Activated T-cell treated with anti-CD3 and anti-CD28 coated beads, Interleukin-2, amount 50 U/mL, for 72 hours (primary cell): ENCODE measurements at regions not wholly inside any gene's neighbourhood (a gene's known extent, or its start where the extent isn't known, plus 50 kb on each side); places are given as distances from the start of the nearest gene placed in this dataset.

Experiments
- ATAC-seq, 2 donors: fragments of 150-1000 bp; cut with Tn5 transposase; replicated peaks in 1 of 2; 2 replicates each; pipeline ENCODE4 v1.10.0; 2021; ENCODE audit warnings: moderate library complexity in 2 of 2, mild to moderate bottlenecking in 1 of 2
- DNase-seq, 2 donors: peaks; one replicate each; pipeline ENCODE4 v3.0.0; 2021 to 2022; ENCODE audit warnings: mixed read lengths in 1 of 2
- H3K27ac Mint-ChIP-seq: one replicate; pipeline ENCODE4 v1.8.0; 2022; ENCODE audit warnings: mild to moderate bottlenecking, moderate library complexity, mixed read lengths
- H3K27me3 Mint-ChIP-seq: one replicate; pipeline ENCODE4 v1.8.0; 2022; ENCODE audit warnings: low read depth, mixed read lengths
- H3K36me3 Mint-ChIP-seq, 2 donors: one replicate each; pipeline ENCODE4 v1.8.0; 2022; ENCODE audit warnings: mixed read lengths in 2 of 2, mild to moderate bottlenecking in 1 of 2; ENCODE audit not compliant: insufficient read depth in 2 of 2
- H3K4me1 Mint-ChIP-seq: one replicate; pipeline ENCODE4 v1.8.0; 2022; ENCODE audit warnings: low read depth, mixed read lengths
- H3K4me3 Mint-ChIP-seq, 2 donors: one replicate each; pipeline ENCODE4 v1.8.0; 2022; ENCODE audit warnings: mild to moderate bottlenecking in 2 of 2, mixed read lengths in 2 of 2, moderate library complexity in 2 of 2
- H3K9me3 Mint-ChIP-seq, 2 donors: one replicate each; pipeline ENCODE4 v1.8.0; 2022; ENCODE audit warnings: mixed read lengths in 2 of 2

GRCh38 chr12:105850103-105850968, 288.4 kb downstream of the NUAK1 start:
- no peaks in the 10 kb centered on the region for H3K9me3 Mint-ChIP-seq
- no peak overlapping the region for H3K4me3 Mint-ChIP-seq
- no peak overlapping the region for H3K27ac Mint-ChIP-seq
- H3K4me1 Mint-ChIP-seq, result no peaks in the 10 kb centered on the region
- ATAC-seq (no peak), DNase-seq (no peak)
- peaks cover 7% of the 10 kb centered on the region for H3K27me3 Mint-ChIP-seq
- H3K36me3 Mint-ChIP-seq, result no peaks in the 10 kb centered on the region

DNA sequence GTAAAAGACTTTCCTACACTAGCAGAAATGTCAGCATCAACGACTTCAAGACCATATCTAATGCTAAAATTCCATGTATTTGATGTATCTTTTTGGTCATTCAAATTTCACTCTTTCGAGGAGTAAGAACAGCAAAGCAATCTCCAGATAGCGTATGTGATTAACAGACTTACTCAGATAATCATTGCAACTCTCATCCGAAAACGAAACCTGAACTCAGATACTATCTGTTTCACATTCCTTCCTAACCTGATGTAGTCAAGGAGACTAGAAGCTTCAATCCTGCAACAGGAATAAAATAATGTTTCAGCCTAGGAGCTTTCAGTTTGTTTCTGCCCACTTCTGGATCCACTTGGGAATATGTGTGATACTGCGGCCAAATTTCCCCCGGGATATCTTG, 286.3 kb downstream of the NUAK1 start:
- peaks cover 7% of the 10 kb centered on the region for H3K27me3 Mint-ChIP-seq
- H3K9me3 Mint-ChIP-seq, result peaks cover 4% of the 10 kb centered on the region in 2 donors
- DNase-seq, result no peak
- ATAC-seq, result no peak
- no peak overlapping the region for H3K4me3 Mint-ChIP-seq
- no peaks in the 10 kb centered on the region for H3K36me3 Mint-ChIP-seq
- H3K4me1 Mint-ChIP-seq, result no peaks in the 10 kb centered on the region
- no peak overlapping the region for H3K27ac Mint-ChIP-seq

- H3K4me1 Mint-ChIP-seq, result no peaks in the 10 kb centered on the region
- no peak for DNase-seq
- ATAC-seq, result no peak
- H3K27ac Mint-ChIP-seq, result no peak overlapping the region
- H3K36me3 Mint-ChIP-seq, result no peaks in the 10 kb centered on the region
- peaks cover 4% of the 10 kb centered on the region in 2 donors for H3K9me3 Mint-ChIP-seq
- peaks cover 7% of the 10 kb centered on the region for H3K27me3 Mint-ChIP-seq
- H3K4me3 Mint-ChIP-seq, result no peak overlapping the region
Observed at GRCh38 chr12:105852951-105853350, 285.8 kb downstream of the NUAK1 start.

DNA sequence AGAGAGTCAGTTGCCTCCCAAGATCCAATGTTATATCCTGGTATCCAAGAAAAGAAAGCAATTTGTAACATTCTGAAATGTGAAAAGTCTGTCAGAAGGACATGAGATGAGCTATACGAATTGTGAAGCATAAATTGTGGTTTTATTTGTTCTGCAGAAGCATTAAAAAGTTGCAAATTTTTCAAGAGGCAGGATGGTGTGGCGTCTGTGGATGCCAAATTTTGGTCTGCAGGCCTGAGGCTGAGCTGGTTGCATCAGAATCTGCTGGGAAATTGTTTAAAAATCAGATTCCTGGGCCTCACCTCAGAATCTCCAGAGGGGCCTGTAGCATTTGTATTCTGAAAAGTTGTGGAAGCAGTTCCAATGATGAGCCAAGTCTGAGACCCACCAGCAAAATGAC, 284.7 kb downstream of the NUAK1 start:
- H3K27me3 Mint-ChIP-seq, result peaks cover 5% of the 10 kb centered on the region
- peaks cover 4% of the 10 kb centered on the region in 2 donors for H3K9me3 Mint-ChIP-seq
- H3K4me1 Mint-ChIP-seq, result no peaks in the 10 kb centered on the region
- H3K36me3 Mint-ChIP-seq, result no peaks in the 10 kb centered on the region
- no peak overlapping the region for H3K4me3 Mint-ChIP-seq
- ATAC-seq, result no peak
- H3K27ac Mint-ChIP-seq, result no peak overlapping the region
- DNase-seq, result no peak

- H3K27me3 Mint-ChIP-seq, result no peaks in the 10 kb centered on the region
- H3K4me3 Mint-ChIP-seq, result no peak overlapping the region
- no peaks in the 10 kb centered on the region for H3K36me3 Mint-ChIP-seq
- H3K27ac Mint-ChIP-seq, result no peak overlapping the region
- peaks cover 4% of the 10 kb centered on the region in 2 donors for H3K9me3 Mint-ChIP-seq
- H3K4me1 Mint-ChIP-seq, result no peaks in the 10 kb centered on the region
- no peak for DNase-seq
- no peak for ATAC-seq
Observed at GRCh38 chr12:105855361-105856047, 283.2 kb downstream of the NUAK1 start.

GRCh38 chr12:105856048-105856405, 282.7 kb downstream of the NUAK1 start:
- H3K27ac Mint-ChIP-seq, result no peak overlapping the region
- H3K4me1 Mint-ChIP-seq, result no peaks in the 10 kb centered on the region
- no peak overlapping the region for H3K4me3 Mint-ChIP-seq
- no peak for DNase-seq
- ATAC-seq, result no peak
- no peaks in the 10 kb centered on the region for H3K36me3 Mint-ChIP-seq
- peaks cover 4% of the 10 kb centered on the region in 2 donors for H3K9me3 Mint-ChIP-seq
- H3K27me3 Mint-ChIP-seq, result no peaks in the 10 kb centered on the region

- Mint-ChIP-seq H3K36me3 (no peaks in the 10 kb centered on the region), H3K4me3 (no peak overlapping the region), H3K9me3 (peaks cover 4% of the 10 kb centered on the region in 2 donors), H3K27ac (no peak overlapping the region), H3K27me3 (no peaks in the 10 kb centered on the region), H3K4me1 (no peaks in the 10 kb centered on the region)
- DNase-seq (no peak), ATAC-seq (no peak)
Observed at GRCh38 chr12:105858981-105859710, 279.6 kb downstream of the NUAK1 start.

DNA sequence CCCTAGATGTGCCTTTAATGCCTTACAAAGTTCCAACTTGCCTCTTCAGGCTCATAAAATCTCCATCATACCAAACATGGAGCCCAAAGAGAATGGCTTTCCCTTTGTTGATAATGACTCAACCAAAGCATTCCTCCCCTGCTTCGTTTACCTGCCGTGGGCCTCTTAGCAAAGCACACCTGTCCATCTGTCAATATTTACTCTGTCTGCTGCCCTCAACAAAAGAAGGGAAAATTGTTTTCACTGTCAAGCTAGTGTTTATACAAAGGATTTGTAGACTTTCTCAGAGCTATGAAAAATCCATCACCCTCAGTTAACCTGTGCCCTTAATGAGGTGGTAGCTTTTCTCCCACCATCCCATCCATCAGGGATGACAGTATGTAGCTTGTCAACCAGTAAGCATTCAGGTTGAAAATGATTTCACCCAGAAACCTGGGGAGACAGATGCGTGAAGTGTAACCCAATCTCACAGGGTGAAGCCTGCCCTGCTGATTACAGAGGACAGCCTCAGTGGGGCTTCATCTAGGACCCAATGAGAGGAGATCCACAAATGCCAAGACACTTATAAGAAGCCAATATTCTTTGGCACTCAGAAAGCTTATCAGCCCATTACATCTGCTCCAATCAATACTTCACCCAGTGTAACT, 278.1 kb downstream of the NUAK1 start:
- no peak for ATAC-seq
- H3K4me1 Mint-ChIP-seq, result no peaks in the 10 kb centered on the region

GRCh38 chr12:105861227-105861626, 277.5 kb downstream of the NUAK1 start:
- no peak for DNase-seq
- Mint-ChIP-seq H3K4me1 (no peaks in the 10 kb centered on the region), H3K4me3 (no peak overlapping the region), H3K27ac (no peak overlapping the region), H3K9me3 (peaks cover 4% of the 10 kb centered on the region in 2 donors), H3K27me3 (no peaks in the 10 kb centered on the region), H3K36me3 (no peaks in the 10 kb centered on the region)
- no peak for ATAC-seq

More for the DNA sequence above, 278.1 kb downstream of the NUAK1 start:
- no peak overlapping the region for H3K27ac Mint-ChIP-seq
- no peaks in the 10 kb centered on the region for H3K36me3 Mint-ChIP-seq
- H3K27me3 Mint-ChIP-seq, result no peaks in the 10 kb centered on the region
- no peak overlapping the region for H3K4me3 Mint-ChIP-seq
- H3K9me3 Mint-ChIP-seq, result peaks cover 4% of the 10 kb centered on the region in 2 donors
- no peak for DNase-seq

- H3K4me3 Mint-ChIP-seq, result no peak overlapping the region
- no peaks in the 10 kb centered on the region for H3K4me1 Mint-ChIP-seq
- no peaks in the 10 kb centered on the region for H3K27me3 Mint-ChIP-seq
- no peaks in the 10 kb centered on the region for H3K36me3 Mint-ChIP-seq
- DNase-seq (no peak), ATAC-seq (no peak)
- no peaks in the 10 kb centered on the region for H3K9me3 Mint-ChIP-seq
- H3K27ac Mint-ChIP-seq, result no peak overlapping the region
Observed at GRCh38 chr12:105862163-105862821, 276.5 kb downstream of the NUAK1 start.

DNA sequence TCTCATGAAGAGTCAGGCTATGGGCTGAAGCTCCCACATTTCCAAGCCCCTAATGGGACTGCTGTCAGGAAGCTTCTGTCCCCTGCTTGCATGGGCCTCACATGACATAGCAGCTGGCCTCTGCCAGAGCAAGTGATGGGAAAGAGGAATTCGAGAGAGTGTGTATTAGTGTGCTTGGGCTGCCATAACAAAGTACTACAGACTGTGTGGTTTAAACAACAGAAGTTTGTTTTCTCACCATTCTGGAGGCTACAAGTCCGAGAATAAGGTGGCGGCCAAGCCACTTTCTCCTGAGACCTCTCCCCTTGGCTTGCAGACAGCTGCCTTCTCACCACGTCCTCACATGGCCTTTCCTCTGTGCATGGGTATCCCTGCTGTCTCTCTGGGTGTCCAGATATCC, 274.4 kb downstream of the NUAK1 start:
- DNase-seq (no peak), ATAC-seq (no peak)
- Mint-ChIP-seq H3K27ac (no peak overlapping the region), H3K36me3 (no peaks in the 10 kb centered on the region), H3K4me1 (no peaks in the 10 kb centered on the region), H3K4me3 (no peak overlapping the region), H3K9me3 (no peaks in the 10 kb centered on the region), H3K27me3 (no peaks in the 10 kb centered on the region)

DNA sequence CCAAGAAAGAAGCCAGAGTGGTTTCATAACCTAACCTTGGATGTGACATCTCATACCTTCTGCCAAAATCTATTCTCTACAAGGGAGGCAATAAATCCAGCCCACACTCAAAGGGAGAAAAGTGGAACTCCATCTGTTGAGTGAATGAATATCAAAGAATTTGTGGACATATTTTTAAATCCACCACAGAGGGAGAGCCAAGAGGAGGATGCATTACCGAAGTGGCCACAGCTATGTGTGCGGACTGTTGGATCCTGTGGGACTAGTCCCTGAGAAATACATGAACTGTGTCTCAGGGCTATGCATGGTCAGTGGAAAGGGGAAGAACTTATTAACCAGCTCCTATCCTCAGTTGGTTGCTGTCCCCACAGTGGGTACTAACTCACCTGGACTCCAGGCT, 273.9 kb downstream of the NUAK1 start:
- H3K9me3 Mint-ChIP-seq, result no peaks in the 10 kb centered on the region
- no peaks in the 10 kb centered on the region for H3K4me1 Mint-ChIP-seq
- no peak overlapping the region for H3K4me3 Mint-ChIP-seq
- H3K36me3 Mint-ChIP-seq, result no peaks in the 10 kb centered on the region
- ATAC-seq, result no peak
- no peak for DNase-seq
- H3K27me3 Mint-ChIP-seq, result no peaks in the 10 kb centered on the region
- no peak overlapping the region for H3K27ac Mint-ChIP-seq
